HG03045 (cell line): ENCODE measurements at regions not wholly inside any gene's neighbourhood (a gene's known extent, or its start where the extent isn't known, plus 50 kb on each side); places are given as distances from the start of the nearest gene placed in this dataset.

Source experiments
- ATAC-seq: cut with Tn5 transposase; IDR thresholded peaks from one replicate; pipeline ENCODE4 v1.9.1; 2021; ENCODE audit warnings: mild to moderate bottlenecking, moderate library complexity; ENCODE audit not compliant: unreplicated experiment

DNA sequence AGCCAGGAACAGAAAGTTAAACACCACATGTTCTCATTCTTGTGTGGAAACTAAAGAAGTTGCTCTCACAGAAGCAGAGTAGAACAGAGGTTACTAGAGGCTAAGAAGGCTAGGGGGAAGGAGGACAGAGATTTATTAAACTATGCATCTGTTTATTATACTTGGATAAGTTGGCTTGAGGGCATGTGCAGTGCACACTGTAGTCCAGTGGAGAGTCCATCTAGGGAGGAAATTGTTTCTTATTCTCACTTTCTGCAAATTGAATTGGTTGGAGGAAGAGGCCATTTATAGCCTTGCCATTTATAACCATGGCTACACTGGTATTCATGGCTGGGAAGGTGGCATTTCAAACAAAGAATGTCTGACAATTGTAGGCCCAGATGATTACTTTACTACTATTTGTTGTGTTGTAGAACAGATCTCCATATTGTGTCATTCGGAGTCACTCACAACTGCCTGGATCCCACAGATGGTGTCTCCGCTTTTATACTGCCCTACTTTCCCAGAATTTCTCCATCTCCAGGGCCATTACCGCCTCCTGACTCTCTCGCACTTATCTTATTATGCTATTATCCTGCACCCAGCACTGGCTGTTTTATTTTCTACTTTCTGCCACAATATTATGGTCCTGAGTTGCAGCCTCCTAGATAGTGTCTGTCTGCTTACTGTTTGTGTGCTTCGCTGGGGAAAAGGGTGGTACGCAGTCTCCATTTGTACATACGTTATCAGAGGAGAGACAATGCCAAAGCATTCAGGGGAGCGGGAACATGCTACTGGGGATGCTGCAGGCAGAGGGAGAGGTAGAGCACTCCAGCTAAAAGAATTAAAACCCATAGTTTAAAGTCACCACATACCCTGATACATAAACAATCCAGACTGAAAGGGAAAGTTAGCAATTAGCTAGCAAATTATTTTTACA lies 169.3 kb upstream of the BLID start:
- ATAC-seq: no peak

DNA sequence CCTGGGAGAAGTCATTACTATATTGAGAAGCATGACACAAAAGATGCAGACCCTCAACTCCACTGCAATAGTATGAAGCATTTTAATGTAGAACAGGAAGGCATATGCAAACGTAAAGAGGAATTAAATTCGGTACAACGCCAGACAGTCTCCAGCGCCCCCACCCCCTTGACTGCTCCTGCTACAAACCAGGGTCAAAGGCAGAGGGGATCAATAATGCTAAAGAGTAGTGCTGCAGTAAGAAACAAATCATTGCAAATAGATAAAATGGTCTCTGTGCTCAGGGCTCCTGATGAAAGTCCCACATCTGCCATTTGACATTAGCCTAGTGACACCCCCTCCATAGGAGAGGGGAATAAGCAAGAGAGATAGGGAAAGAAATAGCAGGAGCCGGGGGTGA lies 164.9 kb upstream of the BLID start:
- ATAC-seq: no peak

DNA sequence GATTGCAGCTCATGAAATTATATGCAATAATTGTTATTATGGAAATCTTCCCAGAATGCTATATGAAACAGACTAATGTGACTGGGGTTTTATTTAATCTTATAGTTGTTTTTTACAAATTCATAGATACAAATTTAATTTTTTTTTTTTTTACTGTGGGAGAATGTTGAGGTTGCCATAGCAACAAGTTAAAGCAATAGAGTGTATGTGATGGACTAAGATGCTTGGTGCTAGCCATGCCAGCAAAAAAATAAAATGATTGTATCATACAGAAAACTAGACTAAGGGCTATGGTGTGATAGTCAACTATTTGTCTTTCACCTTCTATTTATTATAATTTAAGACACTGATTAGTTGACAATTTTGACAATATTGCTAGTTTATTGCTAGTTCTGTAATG lies 163.2 kb upstream of the BLID start:
- ATAC-seq: no peak

DNA sequence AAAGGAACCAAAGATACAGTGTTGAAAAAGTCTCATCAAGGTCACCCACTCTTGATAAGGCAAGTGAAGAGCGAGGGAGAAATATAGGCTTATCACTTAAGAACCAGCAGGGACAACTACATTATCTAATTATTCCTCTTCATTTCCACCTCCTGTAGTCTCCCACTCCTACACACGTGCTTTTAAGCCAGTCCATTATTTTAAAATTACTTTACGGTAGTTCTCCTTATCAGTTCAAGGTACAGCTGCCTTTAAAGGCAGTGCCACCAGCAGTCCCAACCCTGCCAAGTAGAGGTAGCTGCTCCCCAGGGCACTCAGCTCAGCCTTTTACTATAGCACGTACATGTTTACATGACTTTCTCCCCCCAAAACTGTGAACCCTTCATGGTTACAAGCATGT lies 161.5 kb upstream of the BLID start:
- no peak for ATAC-seq

DNA sequence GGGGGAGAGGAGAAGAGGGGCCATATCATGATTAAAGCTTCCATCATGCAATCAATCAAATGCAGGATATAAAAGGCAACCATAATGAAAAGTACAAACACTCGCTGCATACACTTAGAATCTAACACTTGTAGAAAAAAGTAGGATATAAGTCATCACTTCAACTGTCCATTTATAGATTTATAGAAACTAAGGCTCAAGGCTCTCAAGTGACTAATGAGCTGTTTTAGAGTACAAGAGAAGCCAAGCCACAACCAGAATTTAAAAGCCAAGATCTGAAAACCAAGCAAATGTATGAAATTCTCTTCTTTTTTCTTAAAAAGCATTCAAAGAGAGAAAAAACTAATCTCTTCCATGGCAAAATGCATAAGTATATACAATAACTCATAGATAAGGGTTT lies 160.2 kb upstream of the BLID start:
- no peak for ATAC-seq

DNA sequence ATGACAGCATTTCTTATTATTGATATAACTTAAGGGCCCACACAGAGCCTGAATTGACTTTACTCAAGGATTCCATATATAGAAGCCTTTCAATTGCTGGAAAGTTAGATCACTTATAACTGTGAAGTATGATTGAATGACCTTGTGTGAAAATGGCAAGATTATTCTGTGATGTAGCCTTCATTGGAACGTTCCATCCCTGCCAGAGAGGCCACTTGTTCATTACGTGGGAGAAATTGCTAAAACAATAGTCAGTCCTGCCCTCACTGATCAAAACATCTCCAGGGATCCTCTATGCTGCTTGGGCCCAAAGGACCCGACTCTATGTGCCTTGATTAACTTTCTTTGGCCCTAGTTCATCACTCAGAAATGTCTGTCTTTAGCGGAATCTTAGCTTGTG lies 159.5 kb upstream of the BLID start:
- ATAC-seq: no peak

DNA sequence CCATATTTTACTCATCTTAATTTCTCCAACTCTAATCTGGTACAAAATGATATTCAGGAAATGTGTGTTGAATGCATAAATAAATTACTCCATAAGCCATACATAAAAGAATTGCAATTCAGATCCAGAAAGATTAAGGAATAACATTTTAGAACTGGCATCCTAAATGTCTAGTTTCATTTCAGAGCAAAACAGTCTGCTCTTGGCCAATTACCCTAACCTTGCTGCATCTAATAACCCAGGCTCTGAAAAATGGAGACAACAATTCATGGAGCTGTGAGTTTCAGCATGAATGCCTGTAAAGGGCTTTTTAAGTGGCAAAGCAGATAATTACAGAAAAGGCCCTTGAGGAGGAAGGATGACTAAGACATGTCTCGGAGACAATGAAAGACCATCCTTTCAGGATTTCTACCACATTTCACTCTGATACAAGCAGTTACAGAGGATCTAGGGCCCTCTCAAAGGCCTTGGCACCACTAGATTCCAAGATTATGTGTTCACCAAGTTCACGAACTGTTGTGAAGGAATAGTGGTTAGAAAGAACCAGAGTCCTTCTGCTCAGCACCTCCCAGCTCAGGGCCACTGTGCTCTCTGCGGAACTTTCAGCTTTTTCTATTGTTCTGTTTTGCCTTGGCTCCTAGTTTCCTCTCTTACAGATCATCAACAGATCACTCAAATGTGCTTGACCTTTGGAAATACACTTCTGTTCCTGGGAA lies 157.6 kb upstream of the BLID start:
- ATAC-seq: no peak

DNA sequence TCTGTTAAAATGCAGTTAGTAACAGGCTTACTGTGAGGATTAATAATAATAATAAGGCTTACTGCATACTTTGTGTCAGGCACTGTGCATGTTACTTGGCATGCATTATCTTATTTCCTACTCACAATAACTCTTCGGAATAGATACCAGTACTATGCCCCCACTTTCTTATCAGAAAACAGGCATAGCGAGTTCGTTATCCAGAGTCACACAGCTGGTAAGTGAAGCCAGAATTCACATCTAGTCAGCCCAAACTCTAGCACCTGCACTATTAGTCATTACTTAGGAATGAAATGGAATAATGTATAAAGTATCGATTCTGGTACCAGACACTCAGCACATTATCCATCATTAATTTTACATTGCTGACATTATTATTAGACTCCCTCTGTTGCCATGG lies 155.7 kb upstream of the BLID start:
- ATAC-seq: no peak

DNA sequence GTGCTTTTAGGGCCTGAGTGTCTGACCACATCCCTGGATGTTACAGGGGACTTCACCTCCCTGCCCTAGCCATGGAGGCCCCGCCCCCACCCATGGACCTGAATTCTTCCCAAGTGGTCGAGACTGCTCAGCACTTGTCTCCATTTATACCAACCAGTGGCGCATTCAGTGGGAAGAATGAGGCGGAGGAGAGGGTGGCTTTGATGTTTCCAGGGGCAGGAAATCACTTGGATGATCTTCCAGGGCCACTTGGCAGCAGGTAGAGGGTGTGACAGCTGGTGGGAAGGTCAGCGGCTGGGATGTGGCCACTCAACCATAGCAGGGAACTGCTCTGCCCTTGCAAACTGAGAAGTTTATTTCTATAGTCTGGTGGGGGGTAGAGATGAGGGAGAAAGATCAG lies 155.1 kb upstream of the BLID start:
- no peak for ATAC-seq

DNA sequence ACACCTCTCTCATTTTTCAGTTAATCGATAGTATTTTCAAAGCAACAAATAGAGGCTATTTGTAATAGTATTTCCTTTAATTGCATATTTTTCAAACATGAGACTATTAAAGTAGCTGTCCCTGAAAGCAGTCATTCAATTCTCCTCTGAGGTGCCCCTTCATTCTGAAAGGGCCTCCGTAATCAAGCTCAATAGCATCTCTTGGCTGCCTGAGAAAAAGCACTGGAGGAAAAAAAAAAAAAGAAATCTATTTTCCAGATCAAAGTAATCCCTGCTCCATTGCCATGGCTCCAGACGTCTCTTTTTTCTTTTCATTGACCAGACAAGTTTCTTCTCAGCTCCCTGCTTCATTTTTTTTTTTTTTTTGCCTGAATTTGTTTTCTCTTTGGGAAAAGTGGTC lies 154.5 kb upstream of the BLID start:
- no peak for ATAC-seq

DNA sequence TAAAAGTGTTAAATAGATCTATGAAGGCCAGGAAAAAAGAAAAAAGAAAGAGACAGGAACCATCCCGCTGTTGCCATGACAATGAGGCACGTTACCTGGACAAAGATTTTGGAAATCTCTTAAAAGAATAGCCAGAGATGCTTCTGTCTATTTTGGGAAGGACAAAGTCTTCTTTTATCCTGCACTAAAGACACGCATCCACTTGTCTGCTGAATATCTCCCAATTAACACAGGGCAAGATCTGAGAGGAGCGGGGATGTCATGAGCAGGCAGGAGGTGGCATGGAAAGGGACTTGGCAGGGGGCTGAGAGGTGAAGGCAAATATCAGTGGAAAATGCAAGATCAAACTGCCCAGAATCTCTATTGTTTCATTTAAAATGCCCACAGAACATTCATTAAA lies 153.8 kb upstream of the BLID start:
- no peak for ATAC-seq

DNA sequence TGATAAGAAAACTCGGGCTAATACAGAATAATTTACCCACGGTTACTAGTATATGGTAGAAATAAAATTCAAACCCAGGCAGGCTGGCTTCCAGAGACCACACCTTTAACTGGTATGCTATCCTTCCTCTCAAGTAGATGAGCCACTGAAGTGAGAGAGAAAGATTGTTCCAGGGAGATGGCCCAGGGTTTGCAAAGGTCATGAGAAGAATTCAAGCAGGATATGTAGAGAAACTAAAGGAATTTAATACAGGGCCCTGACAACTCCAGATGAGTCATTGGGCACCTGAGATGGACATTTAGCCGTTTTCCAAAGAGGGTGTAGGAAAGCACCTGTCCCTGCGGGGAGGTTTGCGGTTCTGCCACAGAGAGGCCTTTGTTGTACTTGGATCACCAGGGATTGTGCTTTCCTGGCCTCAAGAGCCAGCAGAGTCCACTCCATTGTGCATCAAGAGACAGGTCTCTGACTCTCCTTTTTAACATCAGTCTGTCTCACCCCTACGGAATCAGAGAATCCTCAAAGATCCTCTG lies 152.7 kb upstream of the BLID start:
- ATAC-seq: no peak

DNA sequence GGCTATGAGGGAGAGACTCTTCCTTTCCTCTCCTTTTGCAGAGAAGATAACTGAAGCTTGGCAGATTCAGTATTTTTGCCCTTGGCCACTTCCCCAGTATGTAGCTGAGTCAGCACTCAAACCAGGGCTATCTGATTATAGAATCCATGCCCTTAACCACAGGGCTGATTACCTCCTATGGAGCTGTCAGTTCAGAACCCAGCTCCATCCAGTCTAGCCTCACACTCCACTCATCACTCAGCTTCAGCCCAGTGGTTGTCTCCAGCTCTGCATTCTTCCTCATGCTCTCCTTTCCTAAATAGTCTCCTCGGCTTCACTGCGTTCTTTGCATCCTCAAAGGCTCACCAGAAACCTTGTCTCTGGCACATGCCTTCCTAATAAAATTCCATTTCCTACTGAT lies 151.6 kb upstream of the BLID start:
- no peak for ATAC-seq

DNA sequence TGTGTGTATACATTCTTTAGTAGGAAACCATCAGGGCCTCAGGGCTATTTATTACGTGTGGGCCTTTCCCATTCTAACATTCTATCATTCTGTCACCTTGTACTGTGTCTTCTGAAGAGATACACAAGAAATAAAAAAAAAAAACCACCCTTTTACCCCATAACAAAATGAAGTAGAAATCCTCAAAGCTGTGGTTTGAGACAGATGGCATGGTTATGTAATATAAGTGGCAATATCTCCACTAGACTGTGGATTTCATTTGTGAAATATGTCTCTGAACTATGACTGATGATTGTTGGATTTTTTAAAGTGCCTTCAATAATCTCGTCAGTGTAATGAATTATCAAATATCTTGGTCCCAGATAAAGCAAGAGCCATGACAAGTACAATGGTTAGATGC lies 150.0 kb upstream of the BLID start:
- ATAC-seq: no peak

DNA sequence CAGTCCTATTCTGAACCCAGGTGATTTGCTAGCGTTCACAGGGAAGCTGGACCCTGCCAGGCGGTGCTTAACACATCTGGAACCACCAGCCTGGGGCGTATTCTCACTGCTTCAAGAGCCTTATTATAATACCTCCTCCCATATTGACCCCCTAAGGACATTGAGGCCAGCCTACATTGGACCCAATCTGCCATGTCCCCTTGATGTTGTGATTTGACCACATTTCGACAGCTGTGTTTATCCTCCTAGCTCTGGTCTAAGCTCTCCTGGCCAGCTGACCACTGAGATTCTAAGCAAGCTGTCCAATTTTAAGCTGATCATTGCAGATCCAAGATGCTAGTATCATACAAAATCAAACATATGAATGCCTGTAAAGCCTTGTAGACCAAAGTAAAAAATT lies 148.1 kb upstream of the BLID start:
- no peak for ATAC-seq

DNA sequence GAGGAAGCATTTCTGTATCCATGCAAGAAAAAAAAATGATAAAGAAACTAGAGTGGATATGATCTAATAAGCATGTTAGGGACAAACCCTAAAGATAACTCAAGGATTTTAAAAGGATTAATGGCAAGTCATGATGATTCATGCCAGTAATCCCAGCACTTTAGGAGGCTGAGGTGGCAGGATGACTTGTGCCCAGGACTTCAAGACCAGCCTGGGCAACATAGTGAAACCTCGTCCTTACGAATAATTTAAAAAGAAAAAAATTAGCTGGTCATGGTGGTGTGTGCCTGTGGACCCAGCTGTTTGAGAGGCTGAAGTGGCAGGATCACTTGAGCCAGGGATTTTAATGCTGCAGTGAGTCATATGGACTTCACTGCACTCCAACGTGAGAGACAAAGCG lies 145.5 kb upstream of the BLID start:
- no peak for ATAC-seq

DNA sequence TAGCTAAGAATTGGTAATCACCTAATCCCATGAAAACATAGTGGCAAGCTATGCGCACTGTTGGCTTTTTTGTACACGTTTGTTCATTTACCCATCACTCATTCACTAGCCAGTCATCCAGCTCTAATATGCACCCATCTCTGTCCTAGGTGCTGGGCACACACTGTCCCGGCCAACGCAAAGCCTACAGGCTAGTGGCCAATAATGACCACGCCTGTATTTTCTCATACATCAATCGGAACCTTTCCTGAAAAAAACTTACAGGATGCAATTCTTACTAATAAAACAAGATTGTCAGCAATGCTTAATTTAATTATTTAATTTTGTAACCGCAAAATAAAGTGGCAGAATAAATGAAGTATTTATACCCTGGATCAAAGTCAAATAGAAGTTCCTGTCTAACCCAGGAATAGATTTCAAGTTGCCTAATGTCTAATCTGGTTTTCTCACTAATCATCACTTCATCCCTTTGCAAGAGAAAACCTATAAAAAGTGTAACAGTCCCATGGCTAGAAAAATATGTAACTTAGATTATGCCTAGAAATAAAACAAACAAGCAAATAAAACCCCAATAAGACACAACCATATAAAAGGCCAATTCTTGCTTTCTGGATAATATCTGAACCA lies 143.3 kb upstream of the BLID start:
- no peak for ATAC-seq

DNA sequence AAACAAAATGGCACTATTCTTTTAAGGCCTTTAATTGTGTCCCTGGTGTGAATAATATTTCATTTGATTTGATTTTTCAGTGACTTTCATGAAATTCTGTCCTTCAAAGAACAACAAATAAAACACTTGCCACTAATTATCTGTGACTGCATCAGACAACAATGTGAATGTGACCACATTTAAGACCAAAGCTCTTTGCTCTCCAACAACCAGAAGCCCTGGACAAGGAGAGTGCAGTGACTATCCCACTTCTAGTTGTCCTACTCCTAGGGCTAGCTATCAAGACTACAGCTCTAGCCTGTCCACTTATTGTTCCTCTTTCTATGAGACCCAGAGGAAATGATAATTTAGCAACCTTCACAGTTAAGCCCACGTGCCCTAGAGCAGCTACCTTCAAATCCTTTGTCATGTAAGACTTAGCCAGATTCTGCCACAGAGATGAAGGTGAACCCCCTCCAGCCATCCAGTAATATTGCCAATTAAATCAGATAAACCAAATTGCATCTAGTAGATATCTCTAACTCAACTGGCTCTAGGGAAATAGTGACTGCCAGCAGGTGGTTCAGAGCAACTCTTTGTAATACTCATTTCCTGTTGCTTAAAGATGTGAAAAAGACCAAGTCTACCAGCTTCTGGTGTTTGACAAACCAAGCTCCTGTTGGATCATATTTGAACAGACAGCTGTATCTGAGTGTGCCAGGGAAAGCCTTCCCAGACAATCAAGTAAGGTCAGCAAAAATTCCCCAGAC lies 142.6 kb upstream of the BLID start:
- ATAC-seq: no peak

DNA sequence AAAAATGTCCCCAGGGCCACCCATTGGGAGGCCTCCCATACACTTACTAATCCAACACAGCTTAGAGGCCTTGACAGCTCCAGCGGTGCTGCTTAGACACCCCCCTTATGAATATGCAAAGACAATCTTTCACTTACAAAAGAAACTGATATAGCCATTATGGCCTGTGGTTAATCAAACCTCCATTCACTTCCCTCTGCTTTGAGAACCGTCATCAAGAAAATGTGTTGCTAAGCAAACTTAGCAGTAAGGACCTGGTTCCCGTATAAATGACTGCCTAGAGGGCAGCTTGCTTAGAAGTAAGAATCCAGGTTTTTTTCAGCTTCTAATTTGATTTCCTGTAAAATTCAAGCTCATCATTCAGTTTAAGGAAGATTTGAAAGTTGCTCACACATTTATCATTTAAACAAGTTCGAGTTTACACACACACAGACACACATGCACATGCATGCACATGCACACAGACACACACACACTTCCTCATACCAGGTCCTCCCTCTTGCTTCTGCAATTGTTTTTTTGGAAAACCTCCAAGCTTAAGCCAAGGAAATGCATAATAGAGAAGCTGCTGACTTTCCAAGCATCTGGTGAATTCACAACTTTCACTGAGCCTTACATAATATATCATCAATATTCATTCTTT lies 137.7 kb upstream of the BLID start:
- ATAC-seq: no peak

DNA sequence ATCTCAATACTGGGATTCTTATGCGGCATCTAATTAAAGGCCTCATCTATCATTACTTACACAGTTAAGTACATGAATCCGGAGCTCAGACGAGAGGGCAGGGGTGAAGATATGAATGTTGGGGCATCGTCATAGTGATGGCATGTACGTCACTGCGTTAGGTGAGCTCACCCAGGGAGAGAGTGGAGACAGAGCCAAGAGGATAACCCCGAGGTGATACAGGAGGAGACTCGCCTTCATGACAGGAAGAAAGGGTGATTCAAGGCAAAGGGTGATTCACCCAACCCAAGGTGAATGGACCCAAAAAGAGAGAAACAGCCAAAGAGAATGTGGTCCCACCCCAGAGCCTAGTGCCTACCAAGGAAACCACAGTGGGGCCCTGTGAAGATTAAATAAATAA lies 132.9 kb upstream of the BLID start:
- ATAC-seq: no peak

DNA sequence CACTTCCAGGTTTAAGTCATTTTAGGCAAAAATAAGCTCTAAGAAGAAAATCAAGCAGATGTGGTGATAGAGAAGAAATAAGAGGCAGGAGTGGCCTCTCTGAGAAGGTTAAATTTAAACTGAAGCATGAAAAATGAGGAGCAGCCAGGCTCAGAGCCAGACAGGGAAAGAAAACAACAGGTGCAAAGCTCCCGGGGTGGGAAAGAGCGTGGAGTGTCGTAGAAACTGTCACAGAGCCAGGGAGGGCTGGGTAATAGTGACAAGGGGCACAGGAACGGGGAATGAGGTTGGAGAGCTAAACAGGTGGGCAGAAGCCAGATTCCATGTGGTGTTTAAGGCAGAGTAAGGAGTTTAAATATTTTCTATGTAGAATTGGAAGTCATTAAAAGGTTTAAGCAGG lies 132.1 kb upstream of the BLID start:
- ATAC-seq: no peak
